ENCODE measurements at regions not wholly inside any gene's neighbourhood (a gene's known extent, or its start where the extent isn't known, plus 50 kb on each side); places are given as distances from the start of the nearest gene placed in this dataset.

DNA sequence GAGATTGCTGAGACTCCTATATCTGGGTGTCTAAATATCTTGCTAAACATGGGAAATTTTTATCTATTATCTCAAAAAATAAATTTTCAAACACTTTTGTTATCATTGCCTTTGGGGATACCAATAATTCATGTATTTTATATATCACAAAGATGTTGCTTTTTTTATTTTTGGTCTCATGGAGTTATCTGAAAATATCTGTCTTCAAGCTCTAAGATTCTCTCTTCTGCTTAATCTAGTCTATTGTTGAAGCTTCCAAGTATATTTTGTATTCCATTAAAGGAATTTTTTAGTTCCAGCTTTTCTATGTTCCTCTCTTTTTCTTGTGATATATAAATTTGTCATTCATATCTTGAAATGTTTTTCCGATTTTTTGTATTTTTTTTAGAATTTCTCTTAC is 812.0 kb downstream of the DACH1 start:
- TF ChIP-seq, protein P1, sequence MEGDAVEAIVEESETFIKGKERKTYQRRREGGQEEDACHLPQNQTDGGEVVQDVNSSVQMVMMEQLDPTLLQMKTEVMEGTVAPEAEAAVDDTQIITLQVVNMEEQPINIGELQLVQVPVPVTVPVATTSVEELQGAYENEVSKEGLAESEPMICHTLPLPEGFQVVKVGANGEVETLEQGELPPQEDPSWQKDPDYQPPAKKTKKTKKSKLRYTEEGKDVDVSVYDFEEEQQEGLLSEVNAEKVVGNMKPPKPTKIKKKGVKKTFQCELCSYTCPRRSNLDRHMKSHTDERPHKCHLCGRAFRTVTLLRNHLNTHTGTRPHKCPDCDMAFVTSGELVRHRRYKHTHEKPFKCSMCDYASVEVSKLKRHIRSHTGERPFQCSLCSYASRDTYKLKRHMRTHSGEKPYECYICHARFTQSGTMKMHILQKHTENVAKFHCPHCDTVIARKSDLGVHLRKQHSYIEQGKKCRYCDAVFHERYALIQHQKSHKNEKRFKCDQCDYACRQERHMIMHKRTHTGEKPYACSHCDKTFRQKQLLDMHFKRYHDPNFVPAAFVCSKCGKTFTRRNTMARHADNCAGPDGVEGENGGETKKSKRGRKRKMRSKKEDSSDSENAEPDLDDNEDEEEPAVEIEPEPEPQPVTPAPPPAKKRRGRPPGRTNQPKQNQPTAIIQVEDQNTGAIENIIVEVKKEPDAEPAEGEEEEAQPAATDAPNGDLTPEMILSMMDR (IDR thresholded peaks at IDR 0.05), result no peak
- TF ChIP-seq POLR2A (IDR thresholded peaks at IDR 0.05) (no peak), EP300 (IDR thresholded peaks at IDR 0.05) (no peak)
